HG03196 (cell line): ENCODE measurements at regions not wholly inside any gene's neighbourhood (a gene's known extent, or its start where the extent isn't known, plus 50 kb on each side); places are given as distances from the start of the nearest gene placed in this dataset.

Experiments
- ATAC-seq: cut with Tn5 transposase; IDR thresholded peaks from one replicate; pipeline ENCODE4 v1.9.1; 2021; ENCODE audit not compliant: unreplicated experiment

DNA sequence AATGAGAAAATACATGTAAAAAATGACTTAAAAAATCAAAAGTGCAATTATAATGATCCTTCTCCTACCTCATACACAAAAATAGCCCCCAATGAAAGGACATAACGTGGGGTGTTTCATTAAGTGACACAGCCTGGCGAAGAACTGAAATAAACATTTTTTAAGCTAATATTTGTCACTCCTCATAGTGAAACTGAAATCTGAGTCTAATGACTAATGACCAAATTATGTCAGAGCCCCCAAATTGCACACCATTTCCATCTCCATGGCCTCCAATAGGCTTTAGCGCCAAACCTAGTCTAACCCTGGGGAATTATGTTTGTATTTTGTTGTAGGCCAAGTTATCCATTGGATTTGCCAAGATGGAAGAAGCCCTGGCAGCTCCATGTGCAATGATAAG is 119.1 kb downstream of the WT1 start:
- no peak for ATAC-seq

DNA sequence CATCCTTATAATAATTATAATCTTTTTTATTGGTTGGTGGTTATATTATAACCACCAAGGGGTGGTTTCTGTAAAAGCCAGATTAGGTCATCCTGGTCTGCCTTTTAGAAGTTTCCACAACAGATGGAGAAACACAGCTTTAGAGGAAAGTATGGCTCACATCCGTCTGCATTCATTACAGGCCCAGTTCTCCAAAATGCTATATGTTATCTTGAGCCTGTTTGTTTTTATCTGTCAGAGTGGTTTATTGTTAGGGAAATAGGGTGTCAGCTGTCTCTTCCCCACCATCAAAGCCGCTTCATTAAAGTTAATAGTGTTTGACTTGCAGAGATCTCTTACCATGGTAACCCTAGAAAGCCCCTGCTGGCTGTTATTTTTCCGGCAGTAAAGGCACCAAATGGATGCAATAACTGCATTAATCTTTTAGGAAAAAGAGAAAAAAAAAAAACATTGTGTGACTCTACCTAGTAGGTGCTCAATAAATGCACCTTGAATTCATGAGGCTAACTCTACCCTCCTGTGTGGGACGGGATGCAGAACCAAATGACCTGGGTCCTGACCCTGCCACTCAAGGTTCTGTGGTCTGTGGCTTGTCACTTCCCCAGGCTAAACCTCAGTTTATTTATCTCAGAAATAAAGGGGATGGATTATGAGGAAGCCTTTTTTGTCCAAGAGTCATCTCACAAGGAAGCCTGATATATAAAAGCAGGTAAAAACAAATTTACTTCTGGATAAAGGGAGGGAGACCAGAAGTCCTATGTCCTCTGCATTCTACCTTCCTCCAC is 118.3 kb downstream of the WT1 start:
- no peak for ATAC-seq

DNA sequence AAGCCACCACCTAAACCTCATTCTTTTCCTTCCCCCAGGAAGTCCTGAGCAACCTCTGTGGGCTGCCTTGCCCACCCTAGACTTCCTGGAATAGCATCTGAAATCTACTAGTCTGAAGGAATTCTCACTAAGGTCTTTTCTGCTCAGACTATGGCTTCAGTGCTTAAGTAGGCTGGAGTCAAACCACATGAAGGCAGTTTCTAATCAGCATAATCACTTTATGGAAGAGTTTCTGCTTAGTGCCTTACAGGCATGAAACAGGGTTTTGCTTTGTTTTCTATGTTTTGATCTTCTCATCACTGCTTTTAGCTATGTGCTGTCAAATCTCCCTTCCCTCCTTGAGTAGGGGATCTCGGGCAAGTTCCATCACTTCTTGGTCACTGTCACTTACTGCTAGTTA is 117.7 kb downstream of the WT1 start:
- ATAC-seq = no peak

DNA sequence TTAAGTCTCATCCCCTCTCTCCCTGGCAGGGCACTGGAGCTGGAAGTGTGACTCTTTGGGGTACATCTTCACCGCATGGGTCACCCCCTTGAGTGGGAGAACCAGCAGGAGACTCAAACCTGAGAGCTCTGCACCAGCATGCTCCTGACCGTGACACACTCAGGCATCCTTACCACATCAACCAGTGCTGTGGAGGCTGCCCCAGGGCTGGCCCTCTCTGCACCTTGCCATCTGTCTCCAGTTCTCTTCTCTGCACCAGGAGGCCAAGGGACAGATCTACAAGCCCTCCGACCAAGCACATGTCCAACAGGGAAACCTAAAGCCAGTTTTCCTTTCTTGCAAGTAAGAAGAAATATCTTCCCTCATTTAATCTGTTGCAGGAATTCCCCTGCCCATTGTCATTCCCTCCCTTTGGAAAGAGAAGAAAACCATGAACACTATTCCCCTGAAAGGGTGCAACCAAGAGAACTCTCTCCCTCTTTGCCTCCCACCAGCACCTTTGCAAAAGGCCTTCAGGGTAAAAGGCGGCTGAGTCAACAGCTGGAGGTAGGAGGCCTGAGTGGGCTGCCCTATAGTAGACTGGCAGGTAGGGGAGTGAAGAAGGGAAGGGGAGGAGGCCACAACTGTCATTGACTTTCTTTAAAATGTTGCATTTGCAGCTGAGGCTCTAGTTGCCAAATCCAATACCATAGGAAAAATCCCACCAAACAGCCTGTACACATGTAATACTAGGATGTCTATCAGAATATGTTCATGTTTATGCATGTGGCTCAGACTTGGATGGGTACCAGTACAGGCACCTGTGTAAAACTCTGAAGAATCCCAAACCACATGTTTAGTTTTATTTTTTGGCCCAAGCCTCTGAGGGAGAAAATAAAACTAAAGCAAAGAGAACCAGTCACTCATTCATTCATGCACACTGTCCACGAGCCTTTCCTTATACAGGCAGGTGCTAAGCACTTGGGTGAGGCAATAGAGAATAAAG is 117.0 kb downstream of the WT1 start:
- no peak for ATAC-seq

- no peak for ATAC-seq
Measured at GRCh38 chr11:32323814-32324130, 111.6 kb downstream of the WT1 start.

- no peak for ATAC-seq
Measured at GRCh38 chr11:32325187-32325586, 110.2 kb downstream of the WT1 start.

DNA sequence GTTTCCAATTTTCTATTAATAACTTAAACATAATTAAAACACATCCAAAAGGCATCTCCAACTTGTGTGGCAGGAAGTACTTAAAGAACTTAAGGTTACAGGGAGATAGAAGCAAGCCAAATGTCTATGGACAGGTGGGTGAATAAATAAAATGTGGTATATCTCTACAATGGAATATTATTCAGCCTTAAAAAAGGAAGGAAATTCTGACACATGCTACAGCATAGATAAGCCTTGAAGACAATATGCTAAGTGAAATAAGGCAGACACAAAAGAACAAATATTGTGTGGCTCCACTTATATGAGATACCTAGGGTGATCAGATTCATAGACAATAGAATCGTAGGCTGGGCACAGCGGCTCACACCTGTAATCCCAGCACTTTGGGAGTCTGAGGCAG is 109.6 kb downstream of the WT1 start:
- no peak for ATAC-seq

DNA sequence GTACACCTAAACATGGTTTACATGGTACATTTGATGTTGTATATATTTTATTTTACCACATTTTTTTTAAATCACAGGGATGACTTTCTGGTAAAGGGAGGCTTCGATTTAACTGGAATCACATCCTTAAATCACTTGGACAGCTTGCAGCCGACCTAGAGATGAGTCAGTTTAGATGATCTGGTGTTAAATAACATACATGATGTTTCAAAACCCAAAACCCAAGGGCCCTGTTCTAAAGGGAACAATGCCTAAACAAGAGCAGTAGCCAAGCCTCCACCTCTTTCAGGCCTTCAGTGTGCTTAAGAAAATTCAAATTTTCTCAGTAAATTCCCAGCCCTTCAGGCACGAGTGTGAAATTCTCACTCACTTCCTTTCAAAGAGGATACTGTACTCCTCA is 108.8 kb downstream of the WT1 start:
- ATAC-seq = no peak

- no peak for ATAC-seq
Measured at GRCh38 chr11:32328392-32328791, 106.9 kb downstream of the WT1 start.

DNA sequence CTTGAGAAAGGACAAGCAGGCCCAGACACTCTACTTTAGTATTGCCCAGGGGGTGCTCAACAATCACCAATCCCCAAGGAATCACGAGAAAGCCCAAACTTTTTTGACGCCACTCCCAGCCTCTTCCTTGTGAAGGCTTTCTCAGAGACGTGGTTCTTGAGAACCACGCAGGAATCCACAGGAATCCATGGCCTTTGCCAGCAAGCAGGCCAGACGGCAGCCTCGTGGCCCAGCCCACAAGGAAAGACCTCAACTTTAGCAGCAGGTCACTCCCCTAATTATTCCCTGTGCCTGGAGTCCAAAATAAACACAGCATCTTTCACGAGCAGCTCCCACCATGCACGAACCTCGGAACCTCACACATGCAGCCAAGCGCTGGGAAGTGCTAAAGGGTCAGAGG is 104.2 kb downstream of the WT1 start:
- ATAC-seq = no peak

DNA sequence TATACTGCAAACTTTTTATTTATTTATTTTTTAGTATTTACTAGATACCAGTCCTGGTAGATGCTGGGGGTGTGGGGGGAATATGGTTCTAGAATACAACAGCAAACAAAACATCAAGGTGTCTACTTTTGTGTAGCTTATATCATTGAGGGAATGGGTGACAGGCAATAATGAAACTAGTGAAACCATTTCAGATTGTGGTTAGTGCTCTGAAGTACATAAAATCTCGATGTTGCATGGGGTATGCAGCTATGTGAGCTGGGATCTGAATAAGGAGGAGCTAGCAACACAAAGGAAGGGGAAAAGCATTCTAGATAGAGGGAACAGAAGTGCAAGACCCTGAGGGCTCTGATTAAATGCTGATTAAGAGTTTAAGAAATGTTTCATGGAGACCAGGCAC is 103.5 kb downstream of the WT1 start:
- no peak for ATAC-seq

GRCh38 chr11:32332990-32333319 is 102.4 kb downstream of the WT1 start:
- ATAC-seq = no peak

DNA sequence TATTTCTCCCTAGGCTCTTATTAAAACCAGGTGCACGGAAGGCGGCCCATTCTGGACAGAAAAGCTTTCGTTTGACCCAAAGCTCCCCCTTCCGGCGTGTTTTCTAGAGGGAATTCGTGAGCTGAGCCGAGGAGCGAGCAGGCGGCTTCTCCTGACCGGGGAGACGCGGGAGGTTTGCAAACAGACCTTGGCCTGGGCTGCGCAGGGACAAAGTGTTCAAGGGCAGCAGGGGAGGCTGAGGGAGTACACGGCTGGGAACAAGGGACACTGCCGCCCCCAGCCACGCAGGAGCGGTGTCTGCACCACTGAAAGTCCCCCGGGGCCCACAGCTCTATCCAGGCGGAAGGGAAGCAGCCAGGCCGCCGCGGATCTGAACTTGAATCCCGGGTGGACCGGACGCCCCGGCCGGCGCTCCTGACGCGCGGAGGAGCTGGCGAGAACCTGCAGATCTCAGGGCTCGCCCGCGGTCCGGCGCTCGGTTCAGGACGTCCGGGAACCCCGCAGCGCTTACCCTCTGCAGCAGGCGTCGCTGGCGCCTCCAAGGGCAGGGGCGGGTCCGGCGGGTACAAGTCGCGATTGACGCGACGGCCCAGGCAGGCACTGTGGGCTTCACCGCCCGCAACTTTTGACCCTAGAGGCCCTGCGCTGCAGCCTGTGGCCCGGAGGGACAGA is 101.9 kb downstream of the WT1 start:
- ATAC-seq = no peak

GRCh38 chr11:32334822-32335221 is 100.5 kb downstream of the WT1 start:
- ATAC-seq = no peak
